Activated CD4-positive, alpha-beta memory T cell treated with anti-CD3 and anti-CD28 coated beads, Interleukin-2, amount 10 ng/mL, durations not matched to agents 7 days and 5 days (primary cell): ENCODE measurements at regions not wholly inside any gene's neighbourhood (a gene's known extent, or its start where the extent isn't known, plus 50 kb on each side); places are given as distances from the start of the nearest gene placed in this dataset.

ENCODE experiments used
- CTCF ChIA-PET: fragments of 350-600 bp; sonication (Branson Sonifier 250); formaldehyde crosslinking; loops from one replicate; lab custom pipeline; 2021; ENCODE audit warnings: antibody characterized with exemption, inconsistent platforms; lab: Charles Lee
- POLR2A ChIA-PET: fragments of 350-600 bp; sonication (Branson Sonifier 250); formaldehyde crosslinking; loops from one replicate; lab custom pipeline; 2021; ENCODE audit warnings: antibody characterized with exemption; lab: Charles Lee
- DNase-seq: peaks from one replicate; pipeline ENCODE4 v3.0.0-alpha.2; 2020
- H3K27ac Mint-ChIP-seq: one replicate; pipeline ENCODE4 v1.8.0; 2021; ENCODE audit warnings: mild to moderate bottlenecking, mixed read lengths
- H3K27me3 Mint-ChIP-seq: one replicate; pipeline ENCODE4 v1.8.0; 2021; ENCODE audit warnings: mixed read lengths
- H3K36me3 Mint-ChIP-seq: one replicate; pipeline ENCODE4 v1.8.0; 2021; ENCODE audit warnings: low read depth, mixed read lengths
- H3K4me1 Mint-ChIP-seq: one replicate; pipeline ENCODE4 v1.8.0; 2021; ENCODE audit warnings: mixed read lengths
- H3K4me3 Mint-ChIP-seq: one replicate; pipeline ENCODE4 v1.8.0; 2021; ENCODE audit warnings: mild to moderate bottlenecking, mixed read lengths
- H3K9me3 Mint-ChIP-seq: one replicate; pipeline ENCODE4 v1.8.0; 2021; ENCODE audit warnings: mixed read lengths

DNA sequence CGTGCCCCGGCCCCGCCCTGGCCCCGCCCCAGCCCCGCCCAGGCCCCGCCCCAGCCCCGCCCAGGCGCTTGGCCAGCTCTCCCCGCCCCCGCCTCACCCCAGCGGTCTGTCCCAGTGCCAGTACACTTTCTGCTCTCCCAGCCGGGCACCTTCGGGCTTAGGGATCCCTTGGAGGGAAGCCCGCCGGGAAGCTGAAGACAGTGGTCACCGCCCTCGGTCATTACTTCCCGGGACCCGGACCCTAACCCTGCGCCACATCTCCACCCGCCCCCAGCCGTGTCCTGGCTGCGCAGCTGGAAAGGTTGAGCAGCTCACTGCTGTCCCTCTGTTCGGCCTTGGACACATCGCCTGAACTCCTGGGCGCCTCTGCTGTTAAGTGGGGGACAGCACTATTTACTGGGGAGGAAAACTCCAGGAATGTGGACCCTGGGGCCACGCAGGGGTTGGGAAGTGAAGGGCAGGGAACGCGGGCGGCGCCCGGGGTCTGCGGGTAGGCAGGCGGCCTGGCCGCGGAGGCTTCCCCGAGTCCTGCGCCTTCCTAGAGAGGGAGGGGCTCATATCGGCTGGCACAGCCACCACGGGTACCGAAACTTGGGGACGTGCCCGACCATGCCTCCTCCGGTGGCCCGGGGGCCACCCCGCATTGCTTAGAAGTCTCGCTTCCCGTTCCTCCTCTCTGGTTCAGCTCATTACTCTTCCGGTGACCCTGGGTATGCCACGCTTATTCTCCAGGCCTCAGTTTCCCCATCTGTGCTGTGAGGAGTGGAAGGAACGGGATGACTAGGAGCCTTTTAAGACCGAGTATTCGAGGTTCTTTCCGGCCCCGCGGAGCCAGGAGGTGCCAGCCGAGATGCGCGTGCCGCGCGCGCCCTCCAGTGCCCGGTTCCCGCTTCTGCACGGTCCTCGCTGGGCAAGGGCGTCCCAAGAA is 121.0 kb downstream of the GYPC start:
- CTCF ChIA-PET = interaction anchor here (0.6 to 5.5 kb wide), 25 partner anchors 14 to 418 kb away, joined by 3 to 100 read pairs (median 4); partner anchors contain the start of gene GYPC
- H3K27ac Mint-ChIP-seq = peak overlapping the region; percentile 47
- peak; percentile 87 for DNase-seq
- peak overlapping the region; percentile 84 for H3K4me3 Mint-ChIP-seq
- H3K4me1 Mint-ChIP-seq = peaks cover 15% of the 10 kb centered on the region
- no peaks in the 10 kb centered on the region for H3K9me3 Mint-ChIP-seq
- H3K27me3 Mint-ChIP-seq = peaks cover 26% of the 10 kb centered on the region
- H3K36me3 Mint-ChIP-seq = no peaks in the 10 kb centered on the region
- POLR2A ChIA-PET = interaction anchor here (1.2 to 1.6 kb wide), 4 partner anchors 15 to 249 kb away, joined by 3 to 8 read pairs (median 4); partner anchors contain the start of gene GYPC

DNA sequence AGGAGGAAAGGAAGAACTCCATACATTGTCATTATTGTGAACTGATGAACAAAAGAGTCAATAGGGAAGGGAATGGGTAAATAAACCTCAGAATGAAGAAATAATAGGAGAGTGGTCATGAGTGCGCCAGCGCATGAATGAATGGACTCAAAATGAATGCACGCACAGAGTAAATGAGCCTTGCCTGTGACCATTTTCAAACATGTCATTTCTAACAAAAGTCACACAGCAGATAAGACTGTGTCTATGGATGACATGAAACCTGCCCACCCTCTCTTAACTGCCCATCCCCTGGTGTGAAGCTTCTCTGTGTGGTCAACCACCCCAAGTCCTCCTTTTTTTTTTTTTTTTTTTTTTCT is 121.1 kb upstream of the TEX51 start:
- Mint-ChIP-seq H3K27me3 (peaks cover 26% of the 10 kb centered on the region), H3K4me3 (peak overlapping the region; percentile 84), H3K9me3 (no peaks in the 10 kb centered on the region), H3K4me1 (peaks cover 15% of the 10 kb centered on the region), H3K36me3 (no peaks in the 10 kb centered on the region), H3K27ac (peak overlapping the region; percentile 47)
- POLR2A ChIA-PET = interaction anchor here (1.6 kb wide), 1 partner anchor 121 kb away, joined by 8 read pairs; the partner anchor contains the start of gene GYPC
- DNase-seq = no peak
- CTCF ChIA-PET = interaction anchor here (0.6 to 5.5 kb wide), 10 partner anchors 16 to 418 kb away, joined by 3 to 100 read pairs (median 8); partner anchors contain the start of gene GYPC

DNA sequence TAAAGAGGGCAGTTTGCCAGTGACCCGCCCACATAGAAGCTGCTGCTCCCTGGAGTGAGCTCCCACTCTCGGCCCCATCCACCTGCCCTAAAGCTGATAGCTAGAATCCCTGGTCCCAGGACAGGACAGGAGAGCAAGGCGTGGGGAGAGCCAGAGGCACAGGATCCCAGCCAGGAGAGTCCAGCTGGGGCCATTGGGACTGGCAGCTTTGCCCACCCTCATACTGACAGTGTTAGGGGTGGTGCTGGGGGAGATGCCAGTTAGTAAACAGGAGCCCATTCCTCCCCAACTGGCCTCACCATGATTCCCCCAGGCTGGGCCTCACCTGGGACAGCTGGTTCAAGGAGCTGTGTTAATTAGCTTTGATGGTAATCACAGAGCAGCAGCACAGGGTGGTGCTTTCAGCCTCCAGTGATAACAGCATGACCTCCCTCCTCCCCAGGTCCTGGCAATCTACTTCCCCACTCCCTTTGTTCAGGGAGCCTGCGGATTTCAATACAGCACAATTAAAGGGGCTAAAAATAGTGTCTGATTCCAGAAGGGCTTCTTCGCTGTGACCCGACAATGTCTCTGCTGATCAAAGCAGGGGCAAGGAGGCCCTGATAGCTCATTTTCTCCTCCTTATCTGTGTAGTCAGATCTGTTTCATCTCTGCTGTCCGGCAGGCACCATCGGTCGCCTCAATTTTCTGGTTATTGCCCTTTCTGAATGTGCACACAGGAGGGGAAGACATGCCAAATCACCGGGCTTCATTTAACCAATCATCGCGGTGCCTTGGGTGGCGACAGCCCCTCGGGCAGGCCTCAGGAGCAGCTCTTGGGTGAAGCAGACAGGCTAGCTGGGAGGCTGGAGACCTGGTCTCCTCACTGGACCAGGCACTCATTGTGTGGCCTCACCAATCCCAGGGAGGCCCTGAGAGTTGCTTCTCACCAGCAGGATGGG is 119.9 kb upstream of the TEX51 start:
- POLR2A ChIA-PET = interaction anchor here (1.0 kb wide), 1 partner anchor 251 kb away, joined by 3 read pairs; no protein-coding TSS in a partner anchor

DNA sequence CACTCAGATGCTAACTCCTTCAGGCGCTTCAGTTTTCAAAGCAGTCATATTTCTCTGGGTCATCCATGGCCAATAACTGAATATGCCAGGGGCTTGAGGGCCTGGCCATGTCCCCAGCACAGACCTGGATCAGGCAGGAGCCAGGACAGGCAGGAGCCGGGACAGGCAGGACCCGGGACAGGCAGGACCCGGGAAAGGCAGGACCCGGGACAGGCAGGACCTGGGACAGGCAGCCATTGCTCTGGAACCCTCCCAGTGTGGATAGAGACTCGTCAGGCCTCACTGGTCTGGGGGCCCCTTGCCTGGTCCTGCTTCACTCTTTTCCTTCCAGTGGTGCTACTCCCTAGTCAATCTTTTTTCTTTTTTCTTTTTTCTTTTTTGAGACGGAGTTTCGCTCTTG is 117.5 kb upstream of the TEX51 start:
- H3K9me3 Mint-ChIP-seq = no peaks in the 10 kb centered on the region
- CTCF ChIA-PET = no interaction called here
- H3K36me3 Mint-ChIP-seq = no peaks in the 10 kb centered on the region
- H3K4me3 Mint-ChIP-seq = no peak overlapping the region
- no peak for DNase-seq
- H3K4me1 Mint-ChIP-seq = peaks cover 4% of the 10 kb centered on the region
- H3K27me3 Mint-ChIP-seq = peaks cover 13% of the 10 kb centered on the region
- no peak overlapping the region for H3K27ac Mint-ChIP-seq
- POLR2A ChIA-PET = no interaction called here

More for the DNA sequence above, 119.9 kb upstream of the TEX51 start:
- DNase-seq = no peak
- H3K27me3 Mint-ChIP-seq = peaks cover 26% of the 10 kb centered on the region
- CTCF ChIA-PET = interaction anchor here (0.6 to 5.5 kb wide), 3 partner anchors 193 to 515 kb away, joined by 3 to 100 read pairs (median 4); no protein-coding TSS in a partner anchor
- no peak overlapping the region for H3K4me3 Mint-ChIP-seq
- H3K36me3 Mint-ChIP-seq = no peaks in the 10 kb centered on the region
- H3K9me3 Mint-ChIP-seq = no peaks in the 10 kb centered on the region
- H3K27ac Mint-ChIP-seq = no peak overlapping the region
- peaks cover 15% of the 10 kb centered on the region for H3K4me1 Mint-ChIP-seq

DNA sequence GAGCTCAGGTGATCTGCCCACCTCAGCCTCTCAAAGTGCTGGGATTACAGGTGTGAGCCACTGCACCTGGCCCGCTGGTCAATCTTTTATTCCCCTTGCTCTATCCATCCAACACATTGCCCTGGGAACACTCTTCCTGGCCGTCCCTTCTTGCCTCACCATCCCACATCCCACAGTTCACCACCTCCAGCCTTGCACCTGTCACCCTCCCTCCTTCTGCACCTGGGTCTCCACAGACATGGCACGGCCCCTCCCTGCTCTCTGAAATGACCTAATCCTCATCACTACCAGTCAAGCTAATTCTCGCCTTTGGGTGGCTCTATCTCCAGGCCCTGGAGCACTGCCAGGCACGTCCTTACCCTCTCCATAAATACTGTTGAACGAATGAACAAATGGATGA is 116.9 kb upstream of the TEX51 start:
- ChIA-PET POLR2A (no interaction called here), CTCF (no interaction called here)
- DNase-seq = no peak
- peaks cover 11% of the 10 kb centered on the region for H3K27me3 Mint-ChIP-seq
- no peaks in the 10 kb centered on the region for H3K9me3 Mint-ChIP-seq
- H3K27ac Mint-ChIP-seq = no peak overlapping the region
- H3K4me1 Mint-ChIP-seq = peaks cover 3% of the 10 kb centered on the region
- no peak overlapping the region for H3K4me3 Mint-ChIP-seq
- H3K36me3 Mint-ChIP-seq = no peaks in the 10 kb centered on the region

DNA sequence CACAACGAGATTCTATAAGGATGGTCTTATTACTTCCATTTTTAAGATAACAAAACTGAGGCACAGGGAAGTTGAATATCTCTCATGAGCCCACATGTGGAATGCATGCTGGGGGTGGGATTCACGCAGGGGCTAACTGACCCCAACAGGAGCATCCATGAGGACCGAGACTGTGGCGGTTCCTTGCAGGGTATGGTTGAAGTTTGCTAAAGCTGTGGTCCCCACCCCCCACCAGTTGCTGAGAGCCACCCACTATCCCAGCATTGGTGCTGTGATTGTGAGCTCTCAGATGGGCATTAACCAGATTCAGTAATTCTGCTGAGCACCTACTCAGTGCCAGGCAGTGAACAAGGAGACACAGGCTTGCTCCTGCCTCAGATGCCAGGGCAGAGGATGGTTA is 116.0 kb upstream of the TEX51 start:
- POLR2A ChIA-PET = no interaction called here
- no peak overlapping the region for H3K27ac Mint-ChIP-seq
- H3K9me3 Mint-ChIP-seq = no peaks in the 10 kb centered on the region
- no peaks in the 10 kb centered on the region for H3K4me1 Mint-ChIP-seq
- CTCF ChIA-PET = no interaction called here
- H3K36me3 Mint-ChIP-seq = no peaks in the 10 kb centered on the region
- no peak overlapping the region for H3K4me3 Mint-ChIP-seq
- no peak for DNase-seq
- peaks cover 11% of the 10 kb centered on the region for H3K27me3 Mint-ChIP-seq

DNA sequence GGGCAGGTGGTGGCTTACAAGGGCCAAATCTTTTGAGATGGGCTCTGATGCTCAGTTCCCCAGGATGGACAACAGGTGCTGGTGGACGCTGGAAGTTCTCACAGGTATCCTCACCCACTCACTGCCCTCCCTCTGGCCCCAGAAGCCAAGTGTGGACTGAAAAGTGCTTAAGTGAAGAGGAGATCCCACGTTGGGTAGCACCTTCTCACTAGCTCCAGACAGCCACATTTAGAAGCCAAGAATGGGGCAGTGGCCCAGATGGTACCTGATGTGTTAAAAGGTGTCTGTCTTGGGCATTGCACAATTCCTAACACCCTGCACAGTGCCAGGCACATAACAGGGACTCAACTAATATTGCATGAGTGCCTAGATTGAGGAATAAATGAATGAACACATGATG is 115.3 kb upstream of the TEX51 start:
- POLR2A ChIA-PET = no interaction called here
- no peak overlapping the region for H3K27ac Mint-ChIP-seq
- H3K4me1 Mint-ChIP-seq = no peaks in the 10 kb centered on the region
- CTCF ChIA-PET = no interaction called here
- DNase-seq = no peak
- no peaks in the 10 kb centered on the region for H3K36me3 Mint-ChIP-seq
- no peak overlapping the region for H3K4me3 Mint-ChIP-seq
- no peaks in the 10 kb centered on the region for H3K9me3 Mint-ChIP-seq
- peaks cover 9% of the 10 kb centered on the region for H3K27me3 Mint-ChIP-seq

DNA sequence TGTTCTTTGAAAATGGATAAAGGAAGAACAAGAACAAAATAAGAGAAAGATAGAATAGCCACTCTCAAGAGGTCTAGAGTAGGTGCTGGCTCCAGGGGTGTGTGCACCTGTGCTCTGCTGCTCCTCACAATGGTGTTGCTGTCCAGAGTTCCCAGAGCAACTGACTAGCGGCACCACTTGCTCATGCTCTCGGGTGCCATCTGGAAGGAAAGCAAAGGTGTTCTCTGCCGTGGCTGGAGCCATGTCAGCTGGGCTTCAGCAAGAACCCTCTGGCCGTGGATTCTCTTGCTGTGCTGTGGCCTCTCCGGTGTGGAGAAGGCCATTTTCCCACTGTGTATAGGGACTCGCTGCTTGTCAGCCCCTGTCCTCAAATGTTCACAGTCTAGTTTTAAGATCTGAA is 114.6 kb upstream of the TEX51 start:
- H3K27ac Mint-ChIP-seq = no peak overlapping the region

DNA sequence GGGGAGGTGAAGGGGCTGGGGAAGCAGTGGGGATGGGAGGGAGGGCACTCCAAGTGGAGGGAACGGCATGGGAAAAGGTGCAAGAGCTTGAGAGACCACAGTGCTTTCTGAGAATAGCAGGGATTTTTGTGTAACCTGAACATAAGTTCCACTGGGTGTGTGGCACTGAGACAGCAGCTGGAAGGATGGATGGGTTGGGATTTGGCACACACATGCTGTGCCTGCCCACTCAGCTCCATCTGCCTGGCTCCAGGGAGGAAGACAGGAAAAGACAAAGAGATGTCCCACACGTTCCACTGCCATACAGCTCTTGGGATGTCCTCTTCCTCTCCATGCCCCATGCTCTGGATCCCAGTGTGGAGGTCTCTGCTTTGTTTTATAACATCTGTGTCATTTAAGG is 114.1 kb upstream of the TEX51 start:
- H3K36me3 Mint-ChIP-seq = no peaks in the 10 kb centered on the region
- H3K4me3 Mint-ChIP-seq = no peak overlapping the region
- H3K27ac Mint-ChIP-seq = no peak overlapping the region
- CTCF ChIA-PET = interaction anchor here (0.7 kb wide), 1 partner anchor 257 kb away, joined by 3 read pairs; no protein-coding TSS in a partner anchor
- no peaks in the 10 kb centered on the region for H3K9me3 Mint-ChIP-seq
- peaks cover 7% of the 10 kb centered on the region for H3K27me3 Mint-ChIP-seq
- H3K4me1 Mint-ChIP-seq = no peaks in the 10 kb centered on the region
- no peak for DNase-seq
- POLR2A ChIA-PET = no interaction called here

More for the DNA sequence above, 114.6 kb upstream of the TEX51 start:
- no peak for DNase-seq
- Mint-ChIP-seq H3K9me3 (no peaks in the 10 kb centered on the region), H3K4me3 (no peak overlapping the region), H3K36me3 (no peaks in the 10 kb centered on the region), H3K27me3 (peaks cover 7% of the 10 kb centered on the region), H3K4me1 (no peaks in the 10 kb centered on the region)
- POLR2A ChIA-PET = no interaction called here
- CTCF ChIA-PET = interaction anchor here (0.7 kb wide), 1 partner anchor 256 kb away, joined by 3 read pairs; no protein-coding TSS in a partner anchor

DNA sequence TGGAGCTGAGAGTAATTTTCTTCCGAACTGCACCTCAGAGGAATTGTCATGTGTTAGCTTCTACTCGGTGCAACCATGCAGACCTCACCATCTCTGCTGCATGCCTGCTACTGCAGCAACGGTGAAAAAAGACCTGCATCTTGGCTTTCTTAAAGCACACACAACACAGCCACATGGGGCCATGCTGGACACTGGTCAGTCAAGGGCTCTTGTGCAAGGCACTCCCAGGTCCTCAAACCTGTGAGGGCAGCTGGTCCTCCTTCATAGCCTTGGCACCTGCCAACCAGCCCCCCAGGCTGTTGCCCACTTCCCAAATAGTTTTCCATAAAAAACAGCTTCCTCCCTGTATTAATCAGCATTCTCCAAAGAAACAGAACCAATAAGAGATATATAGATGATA is 113.5 kb upstream of the TEX51 start:
- CTCF ChIA-PET = no interaction called here
- Mint-ChIP-seq H3K27me3 (peaks cover 7% of the 10 kb centered on the region), H3K9me3 (no peaks in the 10 kb centered on the region), H3K27ac (no peak overlapping the region), H3K36me3 (no peaks in the 10 kb centered on the region), H3K4me3 (no peak overlapping the region), H3K4me1 (no peaks in the 10 kb centered on the region)
- POLR2A ChIA-PET = no interaction called here
- no peak for DNase-seq

DNA sequence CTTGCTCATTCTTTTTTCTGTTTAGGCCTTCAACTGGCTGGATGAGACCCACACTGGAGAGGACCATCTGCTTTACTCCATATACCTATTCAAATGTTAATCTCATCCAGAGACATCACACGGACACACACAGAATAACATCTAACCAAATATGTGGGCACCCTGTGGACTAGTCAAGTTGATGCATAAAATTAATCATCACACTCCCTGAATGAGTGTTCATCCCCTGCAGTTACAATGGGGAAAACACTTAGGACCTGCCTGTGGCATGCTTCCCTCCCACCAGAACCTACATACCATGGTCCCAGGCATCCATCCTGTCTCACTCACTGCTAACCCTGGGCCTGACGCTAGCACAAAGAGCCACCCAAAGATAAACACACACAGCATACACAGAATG is 112.8 kb upstream of the TEX51 start:
- H3K4me3 Mint-ChIP-seq = no peak overlapping the region
- peaks cover 3% of the 10 kb centered on the region for H3K27me3 Mint-ChIP-seq
- no peaks in the 10 kb centered on the region for H3K9me3 Mint-ChIP-seq
- no peak for DNase-seq
- ChIA-PET CTCF (no interaction called here), POLR2A (no interaction called here)
- H3K4me1 Mint-ChIP-seq = no peaks in the 10 kb centered on the region
- no peak overlapping the region for H3K27ac Mint-ChIP-seq
- no peaks in the 10 kb centered on the region for H3K36me3 Mint-ChIP-seq

DNA sequence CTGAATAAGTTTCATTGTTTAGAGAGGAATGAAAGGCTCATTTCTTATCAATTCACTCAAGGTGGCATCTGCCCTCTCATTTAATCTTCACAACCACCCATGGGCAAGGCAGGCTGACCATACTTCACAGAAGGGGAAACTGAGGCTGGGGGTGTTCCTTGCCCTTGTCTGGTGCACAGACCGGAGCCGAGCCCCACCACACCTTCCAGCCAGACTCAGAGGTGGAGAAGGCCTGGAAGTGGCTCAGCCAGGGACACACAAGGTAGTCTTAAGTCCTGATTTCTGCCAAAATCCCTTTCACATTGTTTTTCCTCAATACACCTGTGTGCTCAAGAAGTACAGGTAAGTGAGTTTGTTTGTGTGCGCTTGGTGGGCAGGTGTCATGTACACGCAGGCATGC is 111.9 kb upstream of the TEX51 start:
- H3K27ac Mint-ChIP-seq = no peak overlapping the region
- H3K27me3 Mint-ChIP-seq = peaks cover 3% of the 10 kb centered on the region
- DNase-seq = no peak
- H3K36me3 Mint-ChIP-seq = no peaks in the 10 kb centered on the region
- no peaks in the 10 kb centered on the region for H3K4me1 Mint-ChIP-seq
- no peaks in the 10 kb centered on the region for H3K9me3 Mint-ChIP-seq
- CTCF ChIA-PET = no interaction called here
- POLR2A ChIA-PET = no interaction called here
- no peak overlapping the region for H3K4me3 Mint-ChIP-seq

DNA sequence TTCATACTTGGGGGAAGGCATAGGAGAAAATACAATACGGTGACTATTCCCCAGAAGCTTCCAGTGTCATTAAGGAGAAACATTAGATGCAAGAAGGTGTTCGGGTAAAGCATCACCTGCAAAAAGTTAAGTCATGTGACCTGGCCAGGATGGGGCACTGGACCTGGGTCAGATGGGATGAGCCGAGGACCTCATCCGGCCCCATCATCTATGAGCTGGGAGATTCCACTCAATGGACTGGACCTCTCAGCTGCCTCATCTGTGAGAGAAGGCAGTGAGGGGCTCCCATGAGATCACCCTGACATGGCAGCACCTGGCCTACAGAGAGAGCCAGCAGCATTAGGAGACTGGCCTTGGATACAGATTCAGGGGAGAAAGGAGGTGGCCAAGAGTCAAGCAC is 111.4 kb upstream of the TEX51 start:
- CTCF ChIA-PET = no interaction called here
- no peak overlapping the region for H3K27ac Mint-ChIP-seq
- no peaks in the 10 kb centered on the region for H3K9me3 Mint-ChIP-seq
- H3K4me1 Mint-ChIP-seq = no peaks in the 10 kb centered on the region
- peaks cover 3% of the 10 kb centered on the region for H3K27me3 Mint-ChIP-seq
- no peak for DNase-seq
- H3K36me3 Mint-ChIP-seq = no peaks in the 10 kb centered on the region
- H3K4me3 Mint-ChIP-seq = no peak overlapping the region
- POLR2A ChIA-PET = no interaction called here
